AG10803 (cell line): ENCODE measurements at regions not wholly inside any gene's neighbourhood (a gene's known extent, or its start where the extent isn't known, plus 50 kb on each side); places are given as distances from the start of the nearest gene placed in this dataset.
"Not testable (repeated sequence)": the region's sequence is repeated elsewhere in the genome, so short reads cannot be mapped to it uniquely, and the experiment has no call there.

Source experiments
- DNase-seq: peaks from one replicate; pipeline ENCODE4 v3.0.0; 2010; ENCODE audit warnings: low read depth
- H3K4me3 ChIP-seq: 2 replicates; pipeline ENCODE4 v1.5.1; 2011; ENCODE audit warnings: mild to moderate bottlenecking, low read length, control low read depth
- CTCF ChIP-seq: conservative IDR thresholded peaks from 2 replicates; pipeline ENCODE4 v1.5.1; 2011; ENCODE audit warnings: mild to moderate bottlenecking, low read length, control low read depth, inconsistent platforms

GRCh38 chr16:6708576-6709215 lies 623.9 kb upstream of the RBFOX1 start:
- DNase-seq = no peak
- TF ChIP-seq CTCF = no peak
- no peak overlapping the region for H3K4me3 ChIP-seq

GRCh38 chr16:6704306-6704930 lies 628.2 kb upstream of the RBFOX1 start:
- TF ChIP-seq CTCF = no peak
- no peak for DNase-seq
- no peak overlapping the region for H3K4me3 ChIP-seq

- H3K4me3 ChIP-seq = no peak overlapping the region
- no peak for DNase-seq
- TF ChIP-seq CTCF = no peak
Observed at GRCh38 chr16:6701096-6701495, 631.5 kb upstream of the RBFOX1 start.

- no peak for DNase-seq
- no peak for TF ChIP-seq CTCF
- no peak overlapping the region for H3K4me3 ChIP-seq
Observed at GRCh38 chr16:6698548-6698947, 634.1 kb upstream of the RBFOX1 start.

GRCh38 chr16:6695666-6696065 lies 637.0 kb upstream of the RBFOX1 start:
- no peak for DNase-seq
- H3K4me3 ChIP-seq = no peak overlapping the region
- TF ChIP-seq CTCF = no peak

GRCh38 chr16:6694636-6695035 lies 638.0 kb upstream of the RBFOX1 start:
- TF ChIP-seq CTCF = no peak
- no peak for DNase-seq
- no peak overlapping the region for H3K4me3 ChIP-seq

GRCh38 chr16:6693418-6693817 lies 639.2 kb upstream of the RBFOX1 start:
- not testable (repeated sequence) for H3K4me3 ChIP-seq, DNase-seq
